Esophagus (tissue), 2 donors: ENCODE measurements at regions not wholly inside any gene's neighbourhood (a gene's known extent, or its start where the extent isn't known, plus 50 kb on each side); places are given as distances from the start of the nearest gene placed in this dataset.

Source experiments
- H3K27ac ChIP-seq, 2 donors: one replicate each; pipeline ENCODE4 v1.5.1; 2013; ENCODE audit warnings: low read depth in 2 of 2, mild to moderate bottlenecking in 2 of 2, inconsistent platforms in 1 of 2, low read length in 1 of 2, moderate library complexity in 1 of 2
- H3K27me3 ChIP-seq, 2 donors: one replicate each; pipeline ENCODE4 v1.6.1; 2013; ENCODE audit warnings: low read length in 2 of 2, control low read depth in 1 of 2, mild to moderate bottlenecking in 1 of 2; ENCODE audit not compliant: insufficient read depth in 2 of 2, control insufficient read depth in 1 of 2
- H3K36me3 ChIP-seq, 2 donors: one replicate each; pipeline ENCODE4 v1.6.1; 2013; ENCODE audit warnings: low read length in 1 of 2; ENCODE audit not compliant: control insufficient read depth in 2 of 2, insufficient read depth in 2 of 2
- H3K4me1 ChIP-seq, 2 donors: one replicate each; pipeline ENCODE4 v1.6.1; 2013; ENCODE audit warnings: low read length in 1 of 2; ENCODE audit not compliant: control insufficient read depth in 2 of 2, insufficient read depth in 2 of 2
- H3K4me3 ChIP-seq, 2 donors: one replicate each; pipeline ENCODE4 v1.5.1; 2013; ENCODE audit warnings: low read length in 2 of 2, mild to moderate bottlenecking in 2 of 2, low read depth in 1 of 2, moderate library complexity in 1 of 2
- H3K9me3 ChIP-seq, 2 donors: one replicate each; pipeline ENCODE4 v1.6.1; 2013; ENCODE audit warnings: mild to moderate bottlenecking in 2 of 2, low read depth in 1 of 2, low read length in 1 of 2, moderate library complexity in 1 of 2; ENCODE audit not compliant: control insufficient read depth in 2 of 2, insufficient read depth in 1 of 2
- WGBS, 2 donors: extraction: QIAGEN DNeasy Blood & Tissue Kit; methylation state at CpG; one replicate each; pipeline ENCODE4 v1.1.7; 2013; 5-methylcytosine and 5-hydroxymethylcytosine counted together
- donor health status: healthy with polysubstance abuse.
- donor health status: Bipolar disorder and iron deficiency.

DNA sequence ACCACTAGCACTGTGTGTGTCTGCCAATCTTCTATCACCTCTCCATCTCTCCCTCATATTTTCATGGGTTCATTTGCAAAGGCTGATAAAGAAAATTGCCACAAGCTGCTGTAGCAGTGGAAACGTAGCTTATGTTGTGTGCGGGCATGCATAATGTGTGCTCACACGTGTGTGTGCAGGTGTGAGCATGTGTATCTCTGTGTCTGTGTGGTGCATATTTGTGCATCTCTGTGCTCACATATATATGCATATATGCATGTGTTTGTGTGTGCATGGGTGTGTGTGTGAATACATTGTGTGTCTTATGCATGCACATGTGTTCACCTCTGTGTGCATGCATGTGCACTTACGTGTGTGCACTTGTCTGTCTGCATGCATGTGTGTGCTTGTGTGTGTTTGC, 181.8 kb upstream of the UBL3 start:
- Histone ChIP-seq H3K9me3 (no peaks in the 10 kb centered on the region), H3K27me3 (no peaks in the 10 kb centered on the region), H3K4me1 (no peaks in the 10 kb centered on the region), H3K27ac (no peak overlapping the region), H3K36me3 (no peaks in the 10 kb centered on the region), H3K4me3 (no peak overlapping the region)
- WGBS, 2 donors: 77 to 82% methylated on average over 4 of the region's 4 CpGs

DNA sequence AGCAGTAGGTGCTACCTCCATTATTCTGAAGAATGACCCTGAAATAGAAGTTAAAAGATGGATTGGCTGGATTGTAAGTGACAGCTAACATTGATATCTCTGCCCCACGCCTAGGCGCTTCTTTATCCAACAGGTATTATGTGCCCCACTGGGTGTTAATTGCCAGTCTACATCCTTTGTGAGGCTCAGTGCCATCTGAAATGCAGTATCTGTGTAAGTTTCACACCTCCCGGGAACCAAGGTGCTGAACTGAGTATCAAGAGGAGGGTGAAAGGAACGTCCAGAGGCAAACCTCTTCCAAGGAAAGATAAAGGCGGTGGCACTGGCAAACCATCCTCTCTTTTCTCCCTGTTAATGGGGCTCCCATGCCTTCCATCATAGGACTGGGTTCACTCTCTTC, 181.1 kb upstream of the UBL3 start:
- H3K36me3 ChIP-seq: no peaks in the 10 kb centered on the region
- H3K4me1 ChIP-seq: no peaks in the 10 kb centered on the region
- no peaks in the 10 kb centered on the region for H3K9me3 ChIP-seq
- no peaks in the 10 kb centered on the region for H3K27me3 ChIP-seq
- no peak overlapping the region for H3K27ac ChIP-seq
- no peak overlapping the region for H3K4me3 ChIP-seq
- WGBS, 2 donors: 73 to 84% methylated on average over 5 of the region's 5 CpGs

DNA sequence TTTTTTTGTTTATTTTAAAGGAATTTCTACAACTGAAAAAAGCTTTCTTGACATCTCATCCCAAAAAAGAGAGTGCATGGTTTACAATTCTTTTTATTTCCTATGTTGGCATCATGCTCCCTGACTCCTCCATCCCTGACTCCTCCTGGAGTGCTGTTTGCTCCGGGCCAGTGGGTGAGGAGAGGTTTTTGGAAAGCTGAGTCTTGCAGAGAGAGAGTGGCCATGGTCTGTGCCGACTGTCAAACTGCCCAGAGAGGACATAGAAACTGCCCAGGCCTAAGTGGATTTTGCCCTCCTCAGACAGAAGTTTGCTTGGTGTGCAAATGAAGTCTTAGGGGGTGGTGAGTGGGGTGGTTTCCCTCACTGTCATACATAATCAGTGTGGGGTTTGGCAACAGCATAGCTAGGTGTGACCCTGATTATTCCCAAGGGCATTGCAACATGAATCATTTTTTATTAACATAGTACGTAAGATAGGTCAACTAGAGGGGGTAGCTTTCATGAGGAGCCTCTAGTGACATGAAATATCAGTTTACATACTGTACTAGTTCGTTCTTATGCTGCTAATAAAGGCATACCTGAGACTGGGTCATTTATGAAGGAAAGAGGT, 179.8 kb upstream of the UBL3 start:
- no peaks in the 10 kb centered on the region for H3K27me3 ChIP-seq
- no peaks in the 10 kb centered on the region for H3K9me3 ChIP-seq
- WGBS, 2 donors: 73% methylated on average over 4 of the region's 4 CpGs
- no peaks in the 10 kb centered on the region for H3K4me1 ChIP-seq
- no peak overlapping the region for H3K27ac ChIP-seq
- H3K36me3 ChIP-seq: no peaks in the 10 kb centered on the region
- H3K4me3 ChIP-seq: no peak overlapping the region

DNA sequence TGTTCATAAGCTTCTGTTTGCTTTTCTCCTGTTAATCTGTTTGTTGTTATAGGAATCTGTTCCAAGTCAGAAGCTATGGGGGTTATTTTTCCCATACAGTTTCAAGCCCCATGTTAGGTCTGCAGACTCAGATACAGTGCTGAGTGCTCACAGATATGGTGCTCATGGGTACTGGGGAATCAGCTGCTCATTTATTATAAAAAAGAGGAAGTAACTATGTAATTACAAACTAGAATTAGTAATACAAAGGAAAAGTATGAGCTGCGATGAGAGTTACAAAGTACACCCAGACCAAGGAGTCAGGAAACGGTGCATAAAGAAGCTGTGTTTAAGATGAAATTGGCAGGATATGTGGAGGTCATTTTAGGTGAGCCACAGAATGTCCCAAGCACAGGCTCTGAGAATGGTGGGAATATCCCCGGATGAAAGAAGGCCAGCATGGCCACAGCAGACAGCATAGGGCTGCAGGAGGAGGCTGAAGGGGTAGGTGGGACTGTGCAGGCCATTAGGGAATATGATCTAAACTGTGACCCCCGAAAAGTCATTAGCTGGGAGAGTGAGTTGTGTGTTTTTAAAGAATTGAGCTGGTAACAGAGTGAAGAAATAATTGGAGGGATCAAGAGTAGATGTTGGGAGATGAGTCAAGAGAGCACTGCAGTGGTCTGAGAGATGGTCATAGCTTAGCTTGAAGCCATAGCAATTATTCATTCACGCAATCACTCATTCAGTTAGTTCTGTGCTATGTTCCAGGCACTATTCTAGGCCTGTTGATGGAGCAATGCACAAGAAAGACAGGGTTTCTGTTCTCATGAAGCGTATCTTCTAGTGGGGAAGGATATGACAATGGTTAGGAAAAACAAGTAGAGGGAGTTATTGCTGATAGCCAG, 177.4 kb upstream of the UBL3 start:
- no peak overlapping the region for H3K4me3 ChIP-seq
- H3K27me3 ChIP-seq: no peaks in the 10 kb centered on the region
- H3K9me3 ChIP-seq: no peaks in the 10 kb centered on the region
- H3K4me1 ChIP-seq: no peaks in the 10 kb centered on the region
- H3K36me3 ChIP-seq: no peaks in the 10 kb centered on the region
- WGBS, 2 donors: 80 to 83% methylated on average over 6 of the region's 6 CpGs
- no peak overlapping the region for H3K27ac ChIP-seq

DNA sequence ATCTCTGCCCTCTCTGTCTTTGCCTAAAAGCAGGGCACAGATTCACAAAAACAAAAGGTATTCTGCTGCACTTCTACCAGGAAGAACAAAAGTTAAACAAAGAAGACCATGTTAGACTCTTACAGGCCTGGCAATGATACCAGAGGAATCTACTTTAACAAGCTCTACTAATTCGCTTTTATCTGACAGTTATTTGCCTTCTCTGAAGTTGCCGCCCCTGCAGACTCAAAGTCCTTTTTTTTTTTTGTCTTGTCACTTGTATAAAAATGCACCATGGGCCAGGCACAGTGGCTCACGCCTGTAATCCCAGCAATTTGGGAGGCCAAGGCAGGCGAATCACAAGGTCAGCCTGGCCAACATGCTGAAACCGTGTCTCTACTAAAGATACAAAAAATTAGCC, 176.5 kb upstream of the UBL3 start:
- no peaks in the 10 kb centered on the region for H3K27me3 ChIP-seq
- WGBS, 2 donors: 83 to 91% methylated on average over 5 of the region's 5 CpGs
- H3K4me3 ChIP-seq: no peak overlapping the region
- no peak overlapping the region for H3K27ac ChIP-seq
- no peaks in the 10 kb centered on the region for H3K36me3 ChIP-seq
- no peaks in the 10 kb centered on the region for H3K4me1 ChIP-seq
- no peaks in the 10 kb centered on the region for H3K9me3 ChIP-seq

DNA sequence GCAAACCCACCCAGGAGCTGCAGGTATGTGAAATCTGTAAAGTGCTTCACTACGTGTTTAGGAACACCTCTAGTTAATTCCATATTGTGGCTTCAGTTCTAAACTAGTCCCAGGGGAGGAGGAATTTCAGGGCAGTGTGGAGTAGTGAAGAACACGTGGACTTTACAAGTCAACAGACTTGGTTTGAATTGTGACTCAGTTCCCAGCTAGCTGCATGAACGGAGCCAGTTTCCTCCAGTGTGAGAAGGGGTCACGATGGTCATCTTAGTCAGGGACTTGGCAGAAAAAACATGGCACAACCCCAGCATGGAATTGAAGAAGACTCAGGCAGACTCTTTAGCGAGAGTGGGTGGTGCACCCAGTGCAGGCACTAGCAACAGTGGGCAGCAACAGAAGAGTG, 175.7 kb upstream of the UBL3 start:
- 80 to 81% methylated on average over 5 of the region's 5 CpGs for WGBS, 2 donors
- Histone ChIP-seq H3K36me3 (no peaks in the 10 kb centered on the region), H3K27me3 (no peaks in the 10 kb centered on the region), H3K27ac (no peak overlapping the region), H3K9me3 (no peaks in the 10 kb centered on the region), H3K4me3 (no peak overlapping the region), H3K4me1 (no peaks in the 10 kb centered on the region)

DNA sequence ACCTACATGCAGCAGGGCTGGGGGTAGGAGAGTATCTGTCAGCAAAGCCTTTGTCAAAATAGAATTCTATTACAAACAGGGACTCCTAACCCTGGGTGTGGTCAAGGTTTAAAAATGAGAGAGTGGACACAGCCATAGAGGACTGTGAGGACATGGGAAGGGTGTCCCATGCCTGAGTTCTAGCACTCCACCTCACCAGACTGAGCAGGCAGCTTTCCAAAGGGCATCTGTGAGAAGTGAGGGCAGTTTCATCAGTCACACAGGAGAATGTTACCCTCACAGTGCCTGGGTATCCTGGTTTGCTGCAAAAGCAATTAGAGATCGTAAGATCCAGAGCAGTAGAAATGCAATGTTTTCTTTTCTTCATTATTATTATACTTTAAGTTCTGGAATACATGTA, 174.9 kb upstream of the UBL3 start:
- H3K4me1 ChIP-seq: no peaks in the 10 kb centered on the region
- no peaks in the 10 kb centered on the region for H3K9me3 ChIP-seq
- H3K4me3 ChIP-seq: no peak overlapping the region
- H3K36me3 ChIP-seq: no peaks in the 10 kb centered on the region
- H3K27me3 ChIP-seq: no peaks in the 10 kb centered on the region
- no peak overlapping the region for H3K27ac ChIP-seq
- WGBS, 2 donors: 77 to 95% methylated on average over 1 of the region's 1 CpG

DNA sequence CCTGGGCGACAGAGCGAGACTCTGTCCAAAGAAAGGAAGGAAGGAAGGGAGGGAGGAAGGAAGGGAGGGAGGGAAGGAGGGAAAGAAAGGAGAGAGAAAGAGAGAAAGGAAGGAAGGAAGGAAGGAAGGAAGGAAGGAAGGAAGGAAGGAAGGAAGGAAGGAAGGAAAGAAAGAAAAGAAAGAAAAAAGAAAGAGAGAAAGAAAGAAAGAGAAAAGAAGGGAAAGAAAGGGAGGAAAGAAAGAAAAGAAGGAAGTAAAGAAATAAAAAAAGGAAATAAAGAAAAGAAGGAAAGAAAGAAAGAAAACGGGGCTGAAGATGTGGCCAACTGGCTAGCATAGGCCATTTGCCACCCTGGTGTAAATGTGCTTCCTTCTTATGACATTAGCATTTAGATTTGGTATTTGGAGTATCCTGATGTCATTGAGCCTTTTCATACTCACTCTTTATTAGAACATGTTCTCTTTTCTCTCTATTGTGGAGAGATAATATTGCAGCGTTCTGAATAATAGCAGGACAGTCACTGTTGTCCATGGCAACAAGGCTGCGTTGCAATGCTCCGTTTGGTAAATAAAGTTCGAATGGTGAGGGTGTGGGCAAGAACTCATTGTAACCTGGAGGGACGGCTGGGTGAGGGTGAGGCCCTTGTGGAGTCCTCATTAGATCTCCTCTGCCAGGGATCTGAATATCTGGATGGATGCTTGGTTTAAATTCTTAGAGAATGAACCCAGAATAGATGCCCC, 173.9 kb upstream of the UBL3 start:
- no peaks in the 10 kb centered on the region for H3K9me3 ChIP-seq
- no peaks in the 10 kb centered on the region for H3K36me3 ChIP-seq
- no peaks in the 10 kb centered on the region for H3K4me1 ChIP-seq
- WGBS, 2 donors: 70 to 77% methylated on average over 8 of the region's 8 CpGs
- no peaks in the 10 kb centered on the region for H3K27me3 ChIP-seq
- no peak overlapping the region for H3K4me3 ChIP-seq
- no peak overlapping the region for H3K27ac ChIP-seq

DNA sequence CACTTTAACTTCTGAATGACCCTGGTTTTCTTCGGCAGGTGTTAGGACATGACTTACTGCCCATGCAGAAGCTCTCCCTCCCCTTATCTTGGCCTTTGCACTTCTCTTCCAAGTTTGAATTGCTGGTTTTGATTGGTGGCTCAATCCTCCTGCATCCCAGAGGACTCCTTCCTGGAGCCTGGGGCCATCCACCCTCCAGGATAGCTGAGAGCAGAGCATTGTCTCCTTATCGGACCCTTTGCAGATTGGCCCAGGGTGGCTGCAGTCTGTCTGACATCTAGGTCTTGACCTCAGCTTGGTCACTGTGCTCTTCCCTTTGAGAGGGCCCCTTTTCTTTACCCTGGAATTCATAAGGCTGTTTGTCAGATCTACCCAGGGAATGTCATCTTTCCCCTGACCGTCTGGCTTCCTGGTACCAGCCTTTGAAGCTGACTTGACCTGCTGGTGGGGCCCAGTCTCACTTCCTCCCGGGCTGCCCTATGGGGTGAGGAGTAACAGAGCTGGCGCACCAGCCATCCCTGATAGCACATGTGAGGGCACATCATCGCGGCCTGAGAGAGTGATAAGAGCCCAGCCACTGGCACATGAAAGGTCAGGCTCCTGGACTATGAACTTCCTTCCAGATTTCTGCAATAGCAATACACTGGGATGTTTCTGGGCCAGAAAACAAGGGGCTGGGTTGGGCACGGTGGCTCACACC, 172.9 kb upstream of the UBL3 start:
- H3K9me3 ChIP-seq: no peaks in the 10 kb centered on the region
- 85 to 88% methylated on average over 8 of the region's 8 CpGs for WGBS, 2 donors
- no peak overlapping the region for H3K4me3 ChIP-seq
- H3K27ac ChIP-seq: no peak overlapping the region
- no peaks in the 10 kb centered on the region for H3K27me3 ChIP-seq
- no peaks in the 10 kb centered on the region for H3K36me3 ChIP-seq
- H3K4me1 ChIP-seq: no peaks in the 10 kb centered on the region
